GM23338 (cell line): ENCODE measurements at regions not wholly inside any gene's neighbourhood (a gene's known extent, or its start where the extent isn't known, plus 50 kb on each side); places are given as distances from the start of the nearest gene placed in this dataset.

Experiments
- ATAC-seq: fragments of 200-7000 bp; cut with Tn5 transposase; 3 replicates; pipeline ENCODE4 v1.9.1; 2020
- DNase-seq: peaks from one replicate; pipeline ENCODE4 v3.0.0-alpha.2; 2015; ENCODE audit warnings: low spot score
- H2AFZ ChIP-seq: fragments of 200-600 bp; sonication (generic); 2 replicates; pipeline ENCODE4 v1.8.0; 2016; ENCODE audit warnings: antibody characterized with exemption, mild to moderate bottlenecking, moderate library complexity
- H3F3A ChIP-seq: fragments of 200-600 bp; sonication (generic); replicated peaks from 2 replicates; pipeline ENCODE4 v1.8.0; 2017; ENCODE audit warnings: antibody characterized with exemption, mixed run types, low read depth
- H3K27ac ChIP-seq: fragments of 200-600 bp; sonication (generic); 2 replicates; pipeline ENCODE4 v1.6.1; 2016; ENCODE audit warnings: low read depth
- H3K27me3 ChIP-seq: fragments of 200-600 bp; sonication (generic); 2 replicates; pipeline ENCODE4 v1.8.0; 2016; ENCODE audit warnings: mild to moderate bottlenecking, mixed run types, moderate library complexity; ENCODE audit not compliant: insufficient read depth
- H3K36me3 ChIP-seq: fragments of 200-600 bp; sonication (generic); 2 replicates; pipeline ENCODE4 v1.8.0; 2016; ENCODE audit warnings: mild to moderate bottlenecking; ENCODE audit not compliant: insufficient read depth
- H3K4me1 ChIP-seq: fragments of 200-600 bp; sonication (generic); 2 replicates; pipeline ENCODE4 v1.8.0; 2016; ENCODE audit warnings: mild to moderate bottlenecking, moderate library complexity; ENCODE audit not compliant: insufficient read depth
- H3K4me2 ChIP-seq: fragments of 200-600 bp; sonication (generic); 2 replicates; pipeline ENCODE4 v1.7.1; 2017; ENCODE audit warnings: mixed run types
- H3K4me3 ChIP-seq: fragments of 200-600 bp; sonication (generic); 2 replicates; pipeline ENCODE4 v1.6.1; 2016; ENCODE audit warnings: mixed run types
- H3K79me2 ChIP-seq: fragments of 200-600 bp; sonication (generic); replicated peaks from 2 replicates; pipeline ENCODE4 v1.8.0; 2017; ENCODE audit warnings: mild to moderate bottlenecking; ENCODE audit not compliant: insufficient read depth
- H3K9me2 ChIP-seq: fragments of 200-600 bp; sonication (generic); 2 replicates; pipeline ENCODE4 v1.8.0; 2017; ENCODE audit not compliant: insufficient read depth
- H4K20me1 ChIP-seq: fragments of 200-600 bp; sonication (generic); replicated peaks from 2 replicates; pipeline ENCODE4 v1.8.0; 2017; ENCODE audit warnings: mild to moderate bottlenecking; ENCODE audit not compliant: insufficient read depth
- H3K27ac Mint-ChIP-seq: 2 replicates; pipeline ENCODE4 v1.8.0; 2020; ENCODE audit warnings: inconsistent platforms, mild to moderate bottlenecking, moderate library complexity, mixed read lengths
- H3K27me3 Mint-ChIP-seq: 3 replicates; pipeline ENCODE4 v1.8.0; 2022; ENCODE audit warnings: low read depth, mild to moderate bottlenecking, moderate library complexity, mixed read lengths, inconsistent platforms; ENCODE audit not compliant: insufficient read depth, poor library complexity
- H3K36me3 Mint-ChIP-seq: 3 replicates; pipeline ENCODE4 v1.8.0; 2021; ENCODE audit warnings: low read depth, mild to moderate bottlenecking, inconsistent platforms, moderate library complexity, mixed read lengths
- H3K4me1 Mint-ChIP-seq: 3 replicates; pipeline ENCODE4 v1.8.0; 2020; ENCODE audit warnings: mild to moderate bottlenecking, inconsistent platforms, mixed read lengths
- H3K4me3 Mint-ChIP-seq: 3 replicates; pipeline ENCODE4 v1.8.0; 2021; ENCODE audit warnings: moderate library complexity, mild to moderate bottlenecking, inconsistent platforms, mixed read lengths
- H3K9me3 Mint-ChIP-seq: 3 replicates; pipeline ENCODE4 v1.8.0; 2020; ENCODE audit warnings: moderate library complexity, mild to moderate bottlenecking, inconsistent platforms, mixed read lengths
- CREB1 ChIP-seq: fragments of 250-450 bp; sonication (Bioruptor Pico); IDR thresholded peaks from 2 replicates; pipeline ENCODE4 v1.5.0; 2020; ENCODE audit warnings: low read depth, mild to moderate bottlenecking, moderate library complexity
- EZH2 ChIP-seq: fragments of 200-600 bp; sonication (generic); IDR thresholded peaks from one replicate; pipeline ENCODE4 v1.8.0; 2017; ENCODE audit warnings: antibody characterized with exemption, mild to moderate bottlenecking, low read depth; ENCODE audit not compliant: unreplicated experiment
- EZH2phosphoT487 ChIP-seq: fragments of 200-600 bp; sonication (generic); IDR thresholded peaks from one replicate; pipeline ENCODE4 v1.8.1; 2018; ENCODE audit warnings: antibody characterized with exemption; ENCODE audit not compliant: unreplicated experiment
- JUNB ChIP-seq: IDR thresholded peaks from one replicate; pipeline ENCODE4 v1.6.1; 2016; ENCODE audit warnings: antibody characterized with exemption; ENCODE audit not compliant: unreplicated experiment
- NANOG ChIP-seq: IDR thresholded peaks from 2 replicates; pipeline ENCODE4 v1.6.1; 2016; ENCODE audit warnings: antibody characterized with exemption, borderline replicate concordance
- POLR2AphosphoS5 ChIP-seq: IDR thresholded peaks from 2 replicates; pipeline ENCODE4 v1.6.1; 2016; ENCODE audit warnings: antibody characterized with exemption, low read depth
- STAT1 ChIP-seq: IDR thresholded peaks from one replicate; pipeline ENCODE4 v1.6.1; 2016; ENCODE audit warnings: antibody characterized with exemption; ENCODE audit not compliant: unreplicated experiment
- ZNF114 ChIP-seq: fragments of 250-450 bp; sonication (Bioruptor Pico); IDR thresholded peaks from 2 replicates; pipeline ENCODE4 v1.5.0; 2020; ENCODE audit warnings: mild to moderate bottlenecking, moderate library complexity
- ZNF331 ChIP-seq: fragments of 250-450 bp; sonication (Bioruptor Pico); IDR thresholded peaks from 2 replicates; pipeline ENCODE4 v1.5.0; 2020; ENCODE audit warnings: low read depth, mild to moderate bottlenecking, moderate library complexity
- ZNF462 ChIP-seq: fragments of 250-450 bp; sonication (Bioruptor Pico); IDR thresholded peaks from 2 replicates; pipeline ENCODE4 v1.5.0; 2020; ENCODE audit warnings: mild to moderate bottlenecking, moderate library complexity
- TF ChIP-seq, protein P1 (sequence below): IDR thresholded peaks from one replicate; pipeline ENCODE4 v1.6.1; 2018; ENCODE audit warnings: antibody characterized with exemption; ENCODE audit not compliant: unreplicated experiment
- TF ChIP-seq, protein P2 (sequence below), 2 experiments: fragments of 200-600 bp in 1 of 2; sonication (generic) in 1 of 2; conservative IDR thresholded peaks; 2 replicates each; pipeline versions ENCODE4 v1.5.1 to v1.6.1; 2016 to 2017; ENCODE audit warnings: antibody characterized with exemption in 2 of 2, low read depth in 2 of 2, mild to moderate bottlenecking in 2 of 2, moderate library complexity in 1 of 2
- TF ChIP-seq, protein P3 (sequence below): IDR thresholded peaks from 2 replicates; pipeline ENCODE4 v1.6.1; 2016; ENCODE audit warnings: antibody characterized with exemption

DNA sequence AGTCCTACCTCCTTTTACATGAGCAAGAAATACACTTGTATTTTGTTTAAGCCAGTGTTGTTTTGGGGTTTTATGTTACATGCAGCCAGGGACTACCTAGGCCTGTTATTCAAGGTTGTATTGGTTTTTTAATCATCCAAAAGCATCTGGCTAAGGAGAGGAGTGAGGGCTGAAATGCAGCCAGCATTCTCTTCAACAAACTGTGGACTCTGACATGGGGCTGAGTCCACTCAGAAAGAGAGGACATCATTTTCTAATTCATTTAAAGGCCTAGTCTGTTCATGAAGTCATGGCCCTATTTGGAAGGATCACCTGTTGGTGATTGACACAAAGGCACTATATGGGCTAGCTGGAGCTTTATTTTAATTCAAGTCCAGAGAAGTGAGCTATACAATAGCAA lies 190.4 kb downstream of the TTLL7 start:
- Histone ChIP-seq H3K4me2 (no peak overlapping the region), H3K4me1 (0 out of 2 replicates have a peak, but pooled peaks cover 6% of the 10 kb centered on the region), H3K79me2 (no peaks in the 10 kb centered on the region), H3F3A (no peaks in the 10 kb centered on the region), H3K9me2 (no peaks in the 10 kb centered on the region; the same call in 1 of the 2 replicates), H2AFZ (no peak overlapping the region), H3K27ac (no peak overlapping the region), H3K4me3 (no peak overlapping the region), H3K27me3 (no peaks in the 10 kb centered on the region), H3K36me3 (no peaks in the 10 kb centered on the region), H4K20me1 (no peaks in the 10 kb centered on the region)
- H3K27me3 Mint-ChIP-seq: no peaks in the 10 kb centered on the region
- H3K4me1 Mint-ChIP-seq: no peaks in the 10 kb centered on the region
- H3K4me3 Mint-ChIP-seq: no peak overlapping the region
- no peaks in the 10 kb centered on the region for H3K36me3 Mint-ChIP-seq
- no peaks in the 10 kb centered on the region for H3K9me3 Mint-ChIP-seq
- DNase-seq (no peak), ATAC-seq (no peak)
- no peak overlapping the region for H3K27ac Mint-ChIP-seq
- TF ChIP-seq POLR2AphosphoS5: no peak
- TF ChIP-seq, protein P1, sequence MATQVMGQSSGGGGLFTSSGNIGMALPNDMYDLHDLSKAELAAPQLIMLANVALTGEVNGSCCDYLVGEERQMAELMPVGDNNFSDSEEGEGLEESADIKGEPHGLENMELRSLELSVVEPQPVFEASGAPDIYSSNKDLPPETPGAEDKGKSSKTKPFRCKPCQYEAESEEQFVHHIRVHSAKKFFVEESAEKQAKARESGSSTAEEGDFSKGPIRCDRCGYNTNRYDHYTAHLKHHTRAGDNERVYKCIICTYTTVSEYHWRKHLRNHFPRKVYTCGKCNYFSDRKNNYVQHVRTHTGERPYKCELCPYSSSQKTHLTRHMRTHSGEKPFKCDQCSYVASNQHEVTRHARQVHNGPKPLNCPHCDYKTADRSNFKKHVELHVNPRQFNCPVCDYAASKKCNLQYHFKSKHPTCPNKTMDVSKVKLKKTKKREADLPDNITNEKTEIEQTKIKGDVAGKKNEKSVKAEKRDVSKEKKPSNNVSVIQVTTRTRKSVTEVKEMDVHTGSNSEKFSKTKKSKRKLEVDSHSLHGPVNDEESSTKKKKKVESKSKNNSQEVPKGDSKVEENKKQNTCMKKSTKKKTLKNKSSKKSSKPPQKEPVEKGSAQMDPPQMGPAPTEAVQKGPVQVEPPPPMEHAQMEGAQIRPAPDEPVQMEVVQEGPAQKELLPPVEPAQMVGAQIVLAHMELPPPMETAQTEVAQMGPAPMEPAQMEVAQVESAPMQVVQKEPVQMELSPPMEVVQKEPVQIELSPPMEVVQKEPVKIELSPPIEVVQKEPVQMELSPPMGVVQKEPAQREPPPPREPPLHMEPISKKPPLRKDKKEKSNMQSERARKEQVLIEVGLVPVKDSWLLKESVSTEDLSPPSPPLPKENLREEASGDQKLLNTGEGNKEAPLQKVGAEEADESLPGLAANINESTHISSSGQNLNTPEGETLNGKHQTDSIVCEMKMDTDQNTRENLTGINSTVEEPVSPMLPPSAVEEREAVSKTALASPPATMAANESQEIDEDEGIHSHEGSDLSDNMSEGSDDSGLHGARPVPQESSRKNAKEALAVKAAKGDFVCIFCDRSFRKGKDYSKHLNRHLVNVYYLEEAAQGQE: no peak
- TF ChIP-seq, protein P2, sequence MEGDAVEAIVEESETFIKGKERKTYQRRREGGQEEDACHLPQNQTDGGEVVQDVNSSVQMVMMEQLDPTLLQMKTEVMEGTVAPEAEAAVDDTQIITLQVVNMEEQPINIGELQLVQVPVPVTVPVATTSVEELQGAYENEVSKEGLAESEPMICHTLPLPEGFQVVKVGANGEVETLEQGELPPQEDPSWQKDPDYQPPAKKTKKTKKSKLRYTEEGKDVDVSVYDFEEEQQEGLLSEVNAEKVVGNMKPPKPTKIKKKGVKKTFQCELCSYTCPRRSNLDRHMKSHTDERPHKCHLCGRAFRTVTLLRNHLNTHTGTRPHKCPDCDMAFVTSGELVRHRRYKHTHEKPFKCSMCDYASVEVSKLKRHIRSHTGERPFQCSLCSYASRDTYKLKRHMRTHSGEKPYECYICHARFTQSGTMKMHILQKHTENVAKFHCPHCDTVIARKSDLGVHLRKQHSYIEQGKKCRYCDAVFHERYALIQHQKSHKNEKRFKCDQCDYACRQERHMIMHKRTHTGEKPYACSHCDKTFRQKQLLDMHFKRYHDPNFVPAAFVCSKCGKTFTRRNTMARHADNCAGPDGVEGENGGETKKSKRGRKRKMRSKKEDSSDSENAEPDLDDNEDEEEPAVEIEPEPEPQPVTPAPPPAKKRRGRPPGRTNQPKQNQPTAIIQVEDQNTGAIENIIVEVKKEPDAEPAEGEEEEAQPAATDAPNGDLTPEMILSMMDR (conservative IDR thresholded peaks at IDR 0.05; ENCODE audit: low read depth in 2 of 2): no peak
- no peak for TF ChIP-seq EZH2phosphoT487
- no peak for TF ChIP-seq STAT1
- TF ChIP-seq JUNB: no peak
- no peak for TF ChIP-seq ZNF462
- no peak for TF ChIP-seq NANOG
- TF ChIP-seq ZNF331 (CRISPR knock-in tag): no peak
- TF ChIP-seq ZNF114 (CRISPR knock-in tag): no peak
- no peak for TF ChIP-seq CREB1
- TF ChIP-seq, protein P3, sequence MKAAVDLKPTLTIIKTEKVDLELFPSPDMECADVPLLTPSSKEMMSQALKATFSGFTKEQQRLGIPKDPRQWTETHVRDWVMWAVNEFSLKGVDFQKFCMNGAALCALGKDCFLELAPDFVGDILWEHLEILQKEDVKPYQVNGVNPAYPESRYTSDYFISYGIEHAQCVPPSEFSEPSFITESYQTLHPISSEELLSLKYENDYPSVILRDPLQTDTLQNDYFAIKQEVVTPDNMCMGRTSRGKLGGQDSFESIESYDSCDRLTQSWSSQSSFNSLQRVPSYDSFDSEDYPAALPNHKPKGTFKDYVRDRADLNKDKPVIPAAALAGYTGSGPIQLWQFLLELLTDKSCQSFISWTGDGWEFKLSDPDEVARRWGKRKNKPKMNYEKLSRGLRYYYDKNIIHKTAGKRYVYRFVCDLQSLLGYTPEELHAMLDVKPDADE: no peak
- no peak for TF ChIP-seq EZH2
